Spleen (tissue), 7 donors: ENCODE measurements at regions not wholly inside any gene's neighbourhood (a gene's known extent, or its start where the extent isn't known, plus 50 kb on each side); places are given as distances from the start of the nearest gene placed in this dataset.

Experiments used
- CTCF ChIP-seq, 11 experiments: fragments of 200-600 bp in 7 of 11; fragments of 450-650 bp in 4 of 11; sonication (generic) in 4 of 11; IDR thresholded peaks in 8 of 11; conservative IDR thresholded peaks in 3 of 11; 1 replicate in 7 of 11; 2 replicates in 4 of 11; pipeline versions ENCODE4 v1.4.0 to v1.8.0; 2016 to 2021; ENCODE audit warnings: antibody characterized with exemption in 11 of 11, inconsistent platforms in 4 of 11, mild to moderate bottlenecking in 1 of 11
- POLR2A ChIP-seq, 3 donors: fragments of 450-650 bp; IDR thresholded peaks; one replicate each; pipeline ENCODE4 v1.5.1; 2017; ENCODE audit warnings: antibody characterized with exemption in 3 of 3, mild to moderate bottlenecking in 1 of 3
- POLR2AphosphoS5 ChIP-seq, 3 donors: sonication (generic); formaldehyde crosslinking; IDR thresholded peaks; one replicate each; pipeline ENCODE4 v1.5.1; 2017; ENCODE audit warnings: antibody characterized with exemption in 3 of 3
- donor health status: DM: no; HTN: no; CAD: no; lungs with moderate emphysema.
- donor health status: DM: no; HTN: no; CAD: no.
- donor health status: DM: no; HTN: no; CAD: no.

- no peak for TF ChIP-seq CTCF (IDR thresholded peaks at IDR 0.05 in 8 of 11, conservative IDR thresholded peaks at IDR 0.05 in 3 of 11)
- TF ChIP-seq POLR2AphosphoS5 (IDR thresholded peaks at IDR 0.05) = no peak
- no peak for TF ChIP-seq POLR2A (IDR thresholded peaks at IDR 0.05)
These were observed 371.1 kb downstream of the RAB38 start for GRCh38 chr11:87804176-87804575.
